ENCODE measurements at regions not wholly inside any gene's neighbourhood (a gene's known extent, or its start where the extent isn't known, plus 50 kb on each side); places are given as distances from the start of the nearest gene placed in this dataset.

GRCh38 chr22:25392584-25392983 is 171.9 kb upstream of the GRK3 start:
- no peaks in the 10 kb centered on the region for H3K27me3 ChIP-seq (ENCODE audit: insufficient read depth, low read depth, severe bottlenecking)
- H3K27ac ChIP-seq = no peak overlapping the region
- TF ChIP-seq CTCF (IDR thresholded peaks at IDR 0.05; ENCODE audit: low read depth, low read length) = no peak

GRCh38 chr22:25393121-25393805 is 171.2 kb upstream of the GRK3 start:
- no peak for TF ChIP-seq CTCF (IDR thresholded peaks at IDR 0.05; ENCODE audit: low read depth, low read length)
- Histone ChIP-seq H3K4me3 (ENCODE audit: low read depth, low read length) (no peak overlapping the region), H3K9me3 (ENCODE audit: severe bottlenecking) (peaks cover 3% of the 10 kb centered on the region), H3K27ac (no peak overlapping the region), H3K27me3 (ENCODE audit: insufficient read depth, low read depth, severe bottlenecking) (no peaks in the 10 kb centered on the region), H3K36me3 (no peaks in the 10 kb centered on the region)
- DNase-seq = no peak

More at GRCh38 chr22:25392584-25392983, 171.9 kb upstream of the GRK3 start:
- no peak overlapping the region for H3K4me3 ChIP-seq (ENCODE audit: low read depth, low read length)
- no peak for DNase-seq
- H3K9me3 ChIP-seq (ENCODE audit: severe bottlenecking) = peaks cover 3% of the 10 kb centered on the region
- no peaks in the 10 kb centered on the region for H3K36me3 ChIP-seq

DNA sequence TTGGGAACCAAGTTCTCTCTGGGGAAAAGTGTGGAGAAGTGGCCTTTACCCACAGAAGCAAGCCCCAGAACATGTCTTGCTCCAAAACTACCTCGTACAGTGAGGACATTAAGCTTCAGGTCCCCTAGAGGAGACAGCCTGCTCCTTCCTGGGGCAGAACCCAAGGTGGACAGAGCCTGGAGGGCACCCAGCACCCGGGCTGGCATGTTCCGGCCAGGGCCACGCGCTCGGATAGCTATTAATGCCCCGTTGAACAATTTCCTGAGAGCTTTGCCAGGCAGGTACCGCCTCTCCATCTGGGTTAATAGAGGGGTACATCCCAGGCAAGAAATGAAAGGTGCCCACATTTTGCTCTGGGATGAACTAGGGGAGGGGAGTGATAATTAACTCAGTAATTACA is 169.0 kb upstream of the GRK3 start:
- H3K4me3 ChIP-seq (ENCODE audit: low read depth, low read length) = no peak overlapping the region
- no peaks in the 10 kb centered on the region for H3K27me3 ChIP-seq (ENCODE audit: insufficient read depth, low read depth, severe bottlenecking)
- H3K36me3 ChIP-seq = no peaks in the 10 kb centered on the region
- no peak for DNase-seq
- no peak for TF ChIP-seq CTCF (IDR thresholded peaks at IDR 0.05; ENCODE audit: low read depth, low read length)
- H3K27ac ChIP-seq = no peak overlapping the region
- H3K9me3 ChIP-seq (ENCODE audit: severe bottlenecking) = peaks cover 3% of the 10 kb centered on the region

GRCh38 chr22:25395915-25396314 is 168.6 kb upstream of the GRK3 start:
- no peaks in the 10 kb centered on the region for H3K36me3 ChIP-seq
- no peak for DNase-seq
- peaks cover 3% of the 10 kb centered on the region for H3K9me3 ChIP-seq (ENCODE audit: severe bottlenecking)
- TF ChIP-seq CTCF (IDR thresholded peaks at IDR 0.05; ENCODE audit: low read depth, low read length) = no peak
- H3K4me3 ChIP-seq (ENCODE audit: low read depth, low read length) = no peak overlapping the region
- H3K27me3 ChIP-seq (ENCODE audit: insufficient read depth, low read depth, severe bottlenecking) = no peaks in the 10 kb centered on the region
- no peak overlapping the region for H3K27ac ChIP-seq

GRCh38 chr22:25396615-25397200 is 167.8 kb upstream of the GRK3 start:
- H3K36me3 ChIP-seq = no peaks in the 10 kb centered on the region
- TF ChIP-seq CTCF (IDR thresholded peaks at IDR 0.05; ENCODE audit: low read depth, low read length) = no peak
- no peak overlapping the region for H3K4me3 ChIP-seq (ENCODE audit: low read depth, low read length)
- no peak overlapping the region for H3K27ac ChIP-seq
- no peak for DNase-seq
- H3K27me3 ChIP-seq (ENCODE audit: insufficient read depth, low read depth, severe bottlenecking) = no peaks in the 10 kb centered on the region
- peaks cover 3% of the 10 kb centered on the region for H3K9me3 ChIP-seq (ENCODE audit: severe bottlenecking)
